Nephron (organoid): ENCODE measurements at regions not wholly inside any gene's neighbourhood (a gene's known extent, or its start where the extent isn't known, plus 50 kb on each side); places are given as distances from the start of the nearest gene placed in this dataset.
A peak's percentile ranks its signal among the peaks of the same experiment; 100 is the strongest.

Experiments
- H3K27ac Mint-ChIP-seq, 3 experiments: 2 replicates each; pipeline ENCODE4 v1.8.0; 2020; ENCODE audit warnings: mixed read lengths in 3 of 3, mild to moderate bottlenecking in 2 of 3, moderate library complexity in 1 of 3
- H3K27me3 Mint-ChIP-seq: 2 replicates; pipeline ENCODE4 v1.8.0; 2021; ENCODE audit warnings: low read depth, mild to moderate bottlenecking, moderate library complexity, mixed read lengths
- H3K36me3 Mint-ChIP-seq: 2 replicates; pipeline ENCODE4 v1.8.0; 2020; ENCODE audit warnings: low read depth, mixed read lengths
- H3K4me1 Mint-ChIP-seq: 2 replicates; pipeline ENCODE4 v1.8.0; 2020; ENCODE audit warnings: mixed read lengths
- H3K4me3 Mint-ChIP-seq, 3 experiments: 2 replicates each; pipeline ENCODE4 v1.8.0; 2020; ENCODE audit warnings: mild to moderate bottlenecking in 3 of 3, mixed read lengths in 3 of 3, moderate library complexity in 2 of 3
- H3K9me3 Mint-ChIP-seq: 2 replicates; pipeline ENCODE4 v1.8.0; 2020; ENCODE audit warnings: mixed read lengths
- TF ChIP-seq, protein P1 (sequence below), 3 experiments: fragments of 200-600 bp; sonication (generic); IDR thresholded peaks; one replicate each; pipeline ENCODE4 v1.5.0; 2021; ENCODE audit warnings: antibody characterized with exemption in 3 of 3; ENCODE audit not compliant: unreplicated experiment in 3 of 3

DNA sequence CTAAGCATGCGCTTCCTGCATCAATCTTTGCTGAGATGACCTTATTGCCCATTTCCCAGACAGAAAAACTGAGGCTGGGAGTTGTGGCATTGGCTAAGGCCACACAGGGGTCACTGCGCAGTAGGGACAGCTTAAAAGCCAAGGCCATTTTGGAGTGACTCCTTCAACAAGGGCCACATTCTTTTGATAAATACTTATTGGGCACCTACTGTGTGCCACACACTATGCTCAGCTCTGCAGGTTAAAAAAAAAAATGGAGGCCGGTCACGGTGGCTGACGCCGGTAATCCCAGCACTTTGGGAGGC, 108.6 kb downstream of the CEBPB start:
- TF ChIP-seq, protein P1, sequence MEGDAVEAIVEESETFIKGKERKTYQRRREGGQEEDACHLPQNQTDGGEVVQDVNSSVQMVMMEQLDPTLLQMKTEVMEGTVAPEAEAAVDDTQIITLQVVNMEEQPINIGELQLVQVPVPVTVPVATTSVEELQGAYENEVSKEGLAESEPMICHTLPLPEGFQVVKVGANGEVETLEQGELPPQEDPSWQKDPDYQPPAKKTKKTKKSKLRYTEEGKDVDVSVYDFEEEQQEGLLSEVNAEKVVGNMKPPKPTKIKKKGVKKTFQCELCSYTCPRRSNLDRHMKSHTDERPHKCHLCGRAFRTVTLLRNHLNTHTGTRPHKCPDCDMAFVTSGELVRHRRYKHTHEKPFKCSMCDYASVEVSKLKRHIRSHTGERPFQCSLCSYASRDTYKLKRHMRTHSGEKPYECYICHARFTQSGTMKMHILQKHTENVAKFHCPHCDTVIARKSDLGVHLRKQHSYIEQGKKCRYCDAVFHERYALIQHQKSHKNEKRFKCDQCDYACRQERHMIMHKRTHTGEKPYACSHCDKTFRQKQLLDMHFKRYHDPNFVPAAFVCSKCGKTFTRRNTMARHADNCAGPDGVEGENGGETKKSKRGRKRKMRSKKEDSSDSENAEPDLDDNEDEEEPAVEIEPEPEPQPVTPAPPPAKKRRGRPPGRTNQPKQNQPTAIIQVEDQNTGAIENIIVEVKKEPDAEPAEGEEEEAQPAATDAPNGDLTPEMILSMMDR (IDR thresholded peaks at IDR 0.05; ENCODE audit: unreplicated experiment in 3 of 3): no peak
- Mint-ChIP-seq H3K9me3 (no peaks in the 10 kb centered on the region), H3K36me3 (no peaks in the 10 kb centered on the region), H3K4me1 (peaks cover 36% of the 10 kb centered on the region), H3K27me3 (peaks cover 25% of the 10 kb centered on the region), H3K4me3 (no peak overlapping the region), H3K27ac (no peak overlapping the region)

DNA sequence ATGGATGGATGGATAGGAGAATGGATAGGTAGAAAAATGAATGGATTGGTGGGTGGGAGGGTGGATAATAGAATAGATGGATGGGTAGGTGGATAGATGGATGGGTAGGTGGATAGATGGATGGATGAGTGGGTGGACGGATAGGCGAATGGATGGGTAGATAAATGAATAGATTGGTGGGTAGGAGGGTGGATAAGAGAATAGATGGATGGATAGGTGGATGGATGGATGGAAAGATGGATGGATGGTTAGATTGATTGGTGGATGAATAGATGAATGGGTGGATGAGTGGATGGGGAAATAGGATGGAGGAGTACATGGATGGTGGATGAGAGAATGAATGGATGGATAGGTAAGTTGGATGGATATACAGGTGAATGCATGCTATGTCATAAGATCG, 110.5 kb downstream of the CEBPB start:
- Mint-ChIP-seq H3K9me3 (no peaks in the 10 kb centered on the region), H3K27ac (peak overlapping the region in 2 of 3 experiments; percentile 4 to 97), H3K36me3 (no peaks in the 10 kb centered on the region), H3K27me3 (peaks cover 19% of the 10 kb centered on the region), H3K4me3 (no peak overlapping the region), H3K4me1 (peaks cover 47% of the 10 kb centered on the region)
- TF ChIP-seq, protein P1 (IDR thresholded peaks at IDR 0.05; ENCODE audit: unreplicated experiment in 3 of 3): no peak

DNA sequence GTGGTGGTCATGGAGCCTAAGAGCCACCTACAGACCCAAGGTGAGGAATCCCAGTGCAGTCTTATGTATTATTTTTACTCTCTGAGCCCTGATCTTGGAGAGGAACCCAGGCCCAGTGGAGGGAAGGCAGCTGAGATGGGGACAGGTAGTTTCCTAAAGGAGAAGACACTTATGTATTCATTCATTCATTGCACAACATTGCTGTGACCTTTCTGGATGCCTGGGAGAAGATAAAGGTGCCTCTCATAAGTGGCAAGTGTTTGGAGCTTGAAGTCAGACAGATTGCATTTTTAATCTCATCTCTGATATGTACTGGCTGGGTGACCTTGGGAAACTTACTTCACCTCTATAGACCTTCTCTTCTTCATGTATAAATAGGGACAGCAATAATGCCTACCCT, 111.1 kb downstream of the CEBPB start:
- Mint-ChIP-seq H3K36me3 (no peaks in the 10 kb centered on the region), H3K4me1 (peaks cover 53% of the 10 kb centered on the region), H3K27ac (peak overlapping the region in 2 of 3 experiments; percentile 4 to 97), H3K4me3 (no peak overlapping the region), H3K27me3 (peaks cover 19% of the 10 kb centered on the region), H3K9me3 (no peaks in the 10 kb centered on the region)
- TF ChIP-seq, protein P1 (IDR thresholded peaks at IDR 0.05; ENCODE audit: unreplicated experiment in 3 of 3): no peak

DNA sequence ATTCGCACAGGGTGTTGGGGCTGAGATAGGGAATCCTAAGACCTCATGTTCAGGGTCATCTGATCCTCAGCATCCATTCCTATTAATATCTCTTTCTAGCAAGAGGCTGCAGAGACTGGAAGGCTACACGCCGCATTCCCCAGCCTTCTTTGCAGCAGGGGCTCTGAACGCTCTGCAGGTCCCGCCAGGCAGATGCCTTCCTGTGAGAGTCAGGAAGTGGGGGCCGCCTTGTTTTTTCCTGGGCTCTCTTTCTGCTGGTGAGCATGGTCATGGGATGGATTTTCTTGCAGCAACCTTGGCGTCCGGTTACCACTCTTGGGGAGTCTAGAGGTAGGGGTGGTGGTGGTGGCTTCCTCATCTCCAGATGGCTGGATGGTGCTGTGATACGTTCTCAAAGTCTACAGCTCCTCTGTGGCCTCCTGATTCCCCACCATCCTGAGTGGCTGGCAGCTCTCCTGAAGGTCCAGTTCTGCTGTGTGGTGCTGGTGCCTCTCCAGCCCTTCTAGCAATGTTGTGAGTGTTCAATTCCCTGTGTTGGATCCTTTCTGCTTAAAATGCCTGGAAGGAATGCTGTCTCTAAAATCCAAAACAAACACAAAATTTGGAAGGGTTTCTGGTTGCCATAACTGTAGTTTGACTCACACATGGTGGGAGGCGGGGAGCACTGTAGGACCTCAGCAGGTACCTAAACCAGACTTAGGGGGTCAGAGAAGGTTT, 111.9 kb downstream of the CEBPB start:
- peaks cover 56% of the 10 kb centered on the region for H3K4me1 Mint-ChIP-seq
- H3K27ac Mint-ChIP-seq: peak overlapping the region; percentile 11 to 97 (median 80)

GRCh38 chr20:50303573-50304500, 113.2 kb downstream of the CEBPB start:
- no peaks in the 10 kb centered on the region for H3K9me3 Mint-ChIP-seq
- peak overlapping the region; percentile 96 to 97 (median 97) for H3K27ac Mint-ChIP-seq
- H3K36me3 Mint-ChIP-seq: no peaks in the 10 kb centered on the region
- peak overlapping the region in 2 of 3 experiments; percentile 3 to 11 for H3K4me3 Mint-ChIP-seq
- peaks cover 14% of the 10 kb centered on the region for H3K27me3 Mint-ChIP-seq
- H3K4me1 Mint-ChIP-seq: peaks cover 57% of the 10 kb centered on the region
- TF ChIP-seq, protein P1 (IDR thresholded peaks at IDR 0.05; ENCODE audit: unreplicated experiment in 3 of 3): no peak

More for the DNA sequence above, 111.9 kb downstream of the CEBPB start:
- peaks cover 18% of the 10 kb centered on the region for H3K27me3 Mint-ChIP-seq
- TF ChIP-seq, protein P1 (IDR thresholded peaks at IDR 0.05; ENCODE audit: unreplicated experiment in 3 of 3): no peak
- H3K36me3 Mint-ChIP-seq: no peaks in the 10 kb centered on the region
- peak overlapping the region in 1 of 3 experiments; percentile 32 for H3K4me3 Mint-ChIP-seq
- no peaks in the 10 kb centered on the region for H3K9me3 Mint-ChIP-seq
